Hepatocyte (in vitro differentiated cells): ENCODE measurements at regions not wholly inside any gene's neighbourhood (a gene's known extent, or its start where the extent isn't known, plus 50 kb on each side); places are given as distances from the start of the nearest gene placed in this dataset.

Source experiments
- CTCF ChIP-seq: fragments of 200-600 bp; sonication (generic); IDR thresholded peaks from 2 replicates; pipeline ENCODE4 v1.5.1; 2016; ENCODE audit warnings: antibody characterized with exemption, mild to moderate bottlenecking; ENCODE audit not compliant: poor library complexity
- EZH2 ChIP-seq: fragments of 200-600 bp; sonication (generic); IDR thresholded peaks from 2 replicates; pipeline ENCODE4 v1.6.1; 2016; ENCODE audit warnings: antibody characterized with exemption, mild to moderate bottlenecking, borderline replicate concordance
- EZH2phosphoT487 ChIP-seq: fragments of 200-600 bp; sonication (generic); IDR thresholded peaks from one replicate; pipeline ENCODE4 v1.6.1; 2018; ENCODE audit warnings: antibody characterized with exemption, mild to moderate bottlenecking, low read depth, moderate library complexity; ENCODE audit not compliant: unreplicated experiment, severe bottlenecking

- TF ChIP-seq CTCF (no peak), EZH2 (no peak), EZH2phosphoT487 (no peak)
These were observed 618.6 kb upstream of the TMEM132C start for GRCh38 chr12:127648321-127648720.
